Progenitor cell of endocrine pancreas (in vitro differentiated cells): ENCODE measurements at regions not wholly inside any gene's neighbourhood (a gene's known extent, or its start where the extent isn't known, plus 50 kb on each side); places are given as distances from the start of the nearest gene placed in this dataset.

Experiments
- DNase-seq: peaks from one replicate; pipeline ENCODE4 v3.0.0; 2021; ENCODE audit warnings: low spot score; ENCODE audit not compliant: unreplicated experiment
- H3K27ac Mint-ChIP-seq: 2 replicates; pipeline ENCODE4 v1.8.0; 2021; ENCODE audit warnings: mild to moderate bottlenecking, moderate library complexity, mixed read lengths
- H3K27me3 Mint-ChIP-seq: 2 replicates; pipeline ENCODE4 v1.8.0; 2021; ENCODE audit warnings: mixed read lengths
- H3K36me3 Mint-ChIP-seq: 2 replicates; pipeline ENCODE4 v1.8.0; 2022; ENCODE audit warnings: mixed read lengths; ENCODE audit not compliant: insufficient read depth
- H3K4me1 Mint-ChIP-seq: 2 replicates; pipeline ENCODE4 v1.8.0; 2021; ENCODE audit warnings: low read depth, mixed read lengths
- H3K4me3 Mint-ChIP-seq: 2 replicates; pipeline ENCODE4 v1.8.0; 2021; ENCODE audit warnings: low read depth, mild to moderate bottlenecking, moderate library complexity, mixed read lengths
- H3K9me3 Mint-ChIP-seq: 2 replicates; pipeline ENCODE4 v1.8.0; 2021; ENCODE audit warnings: low read depth, mixed read lengths
- CTCF ChIP-seq: fragments of 200-600 bp; sonication (generic); IDR thresholded peaks from one replicate; pipeline ENCODE4 v1.5.0; 2021; ENCODE audit warnings: antibody characterized with exemption, mild to moderate bottlenecking; ENCODE audit not compliant: unreplicated experiment

GRCh38 chr19:31149441-31149941 lies 199.7 kb downstream of the TSHZ3 start:
- no peak for DNase-seq
- peaks cover 4% of the 10 kb centered on the region for H3K4me1 Mint-ChIP-seq

DNA sequence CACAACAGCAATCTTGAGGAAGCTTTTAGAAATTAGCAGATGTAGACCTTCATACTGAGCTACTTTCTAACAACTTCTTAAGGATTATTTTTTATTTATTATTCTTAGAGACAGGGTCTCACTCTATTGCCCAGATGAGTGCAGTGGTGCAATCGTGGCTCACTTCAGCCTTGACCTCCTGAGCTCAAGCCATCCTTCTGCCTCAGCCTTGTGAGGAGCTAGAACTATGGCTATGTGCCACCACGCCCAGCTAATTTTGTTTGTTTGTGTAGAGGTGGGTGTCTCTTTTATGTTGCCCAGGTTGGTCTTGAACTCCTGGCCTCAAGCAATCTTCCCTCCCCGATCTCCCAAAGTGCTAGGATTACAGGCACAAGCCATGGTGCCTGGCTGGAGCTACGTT lies 200.6 kb downstream of the TSHZ3 start:
- H3K4me3 Mint-ChIP-seq, result no peak overlapping the region
- no peak overlapping the region for H3K27ac Mint-ChIP-seq
- no peaks in the 10 kb centered on the region for H3K36me3 Mint-ChIP-seq
- H3K27me3 Mint-ChIP-seq, result peaks cover 13% of the 10 kb centered on the region
- no peaks in the 10 kb centered on the region for H3K9me3 Mint-ChIP-seq
- peaks cover 4% of the 10 kb centered on the region for H3K4me1 Mint-ChIP-seq
- DNase-seq, result no peak
- no peak for TF ChIP-seq CTCF

More at GRCh38 chr19:31149441-31149941, 199.7 kb downstream of the TSHZ3 start:
- Mint-ChIP-seq H3K9me3 (no peaks in the 10 kb centered on the region), H3K4me3 (no peak overlapping the region), H3K36me3 (no peaks in the 10 kb centered on the region), H3K27ac (no peak overlapping the region), H3K27me3 (peaks cover 7% of the 10 kb centered on the region)
- no peak for TF ChIP-seq CTCF

DNA sequence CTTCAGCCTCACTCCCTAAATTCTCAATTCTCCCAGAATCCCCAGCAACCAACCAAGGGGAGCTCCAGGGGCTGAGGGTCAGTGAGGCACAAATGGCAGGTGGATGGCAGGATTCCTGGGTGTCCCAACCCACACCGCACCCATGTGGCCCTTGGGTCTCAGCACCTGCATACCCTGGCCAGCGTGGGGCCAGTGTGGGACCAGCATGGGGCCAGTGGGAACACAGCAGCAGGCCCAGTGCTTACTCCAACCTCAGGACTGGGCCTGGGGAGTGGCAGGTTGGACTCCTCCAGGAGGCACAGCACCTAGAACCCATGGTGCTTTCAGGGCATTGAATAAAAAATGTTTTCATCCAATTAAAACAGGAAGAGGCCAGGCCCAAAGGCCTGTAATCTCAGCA lies 202.0 kb downstream of the TSHZ3 start:
- no peak for DNase-seq
- H3K36me3 Mint-ChIP-seq, result no peaks in the 10 kb centered on the region
- no peak overlapping the region for H3K27ac Mint-ChIP-seq

DNA sequence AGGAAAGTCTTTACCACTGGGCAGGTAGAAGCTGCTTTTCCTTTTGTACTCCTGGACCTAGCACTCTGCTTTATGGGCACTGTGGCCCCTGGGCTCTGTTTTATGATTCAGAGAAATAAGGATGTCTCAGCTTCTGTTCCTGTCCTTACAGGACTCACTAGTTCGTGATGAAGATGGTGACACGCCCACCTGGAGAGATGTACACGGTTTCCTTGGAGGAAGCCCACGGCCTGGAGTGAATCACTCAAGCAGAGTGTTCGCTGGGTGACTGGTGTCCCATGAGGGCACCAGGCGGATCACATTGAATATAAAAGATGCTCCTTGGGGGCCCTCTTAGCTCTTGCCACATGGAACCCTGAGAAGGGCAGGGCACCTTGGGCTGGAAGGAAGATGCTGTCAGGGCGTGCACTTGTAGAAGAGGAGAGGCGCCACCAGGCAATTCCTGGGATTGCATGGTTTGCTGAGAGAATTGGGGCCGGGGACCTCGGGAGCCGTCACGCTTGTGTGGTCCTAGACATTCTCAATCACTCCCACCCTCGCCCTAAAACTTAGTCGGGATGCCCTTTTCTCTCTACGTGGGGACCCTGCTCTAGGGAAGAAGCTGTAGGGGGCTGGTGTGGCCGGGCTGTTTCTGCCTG lies 202.6 kb downstream of the TSHZ3 start:
- Mint-ChIP-seq H3K4me1 (peaks cover 4% of the 10 kb centered on the region), H3K4me3 (no peak overlapping the region), H3K36me3 (no peaks in the 10 kb centered on the region), H3K27ac (no peak overlapping the region), H3K27me3 (peaks cover 22% of the 10 kb centered on the region), H3K9me3 (no peaks in the 10 kb centered on the region)
- no peak for DNase-seq
- TF ChIP-seq CTCF, result no peak

More for the DNA sequence above, 202.0 kb downstream of the TSHZ3 start:
- no peaks in the 10 kb centered on the region for H3K9me3 Mint-ChIP-seq
- H3K4me3 Mint-ChIP-seq, result no peak overlapping the region
- no peak for TF ChIP-seq CTCF
- peaks cover 4% of the 10 kb centered on the region for H3K4me1 Mint-ChIP-seq
- peaks cover 19% of the 10 kb centered on the region for H3K27me3 Mint-ChIP-seq

- no peak for TF ChIP-seq CTCF
- peaks cover 4% of the 10 kb centered on the region for H3K4me1 Mint-ChIP-seq
- H3K36me3 Mint-ChIP-seq, result no peaks in the 10 kb centered on the region
- H3K4me3 Mint-ChIP-seq, result no peak overlapping the region
- H3K27me3 Mint-ChIP-seq, result peaks cover 24% of the 10 kb centered on the region
- DNase-seq, result no peak
- H3K27ac Mint-ChIP-seq, result no peak overlapping the region
- no peaks in the 10 kb centered on the region for H3K9me3 Mint-ChIP-seq
Observed at GRCh38 chr19:31146015-31146414, 203.2 kb downstream of the TSHZ3 start.
